ENCODE measurements at regions not wholly inside any gene's neighbourhood (a gene's known extent, or its start where the extent isn't known, plus 50 kb on each side); places are given as distances from the start of the nearest gene placed in this dataset.
"Not testable (repeated sequence)": the region's sequence is repeated elsewhere in the genome, so short reads cannot be mapped to it uniquely, and the experiment has no call there.

GRCh38 chr2:101645886-101646285, 51.6 kb upstream of the MAP4K4 start:
- not testable (repeated sequence) for DNase-seq

DNA sequence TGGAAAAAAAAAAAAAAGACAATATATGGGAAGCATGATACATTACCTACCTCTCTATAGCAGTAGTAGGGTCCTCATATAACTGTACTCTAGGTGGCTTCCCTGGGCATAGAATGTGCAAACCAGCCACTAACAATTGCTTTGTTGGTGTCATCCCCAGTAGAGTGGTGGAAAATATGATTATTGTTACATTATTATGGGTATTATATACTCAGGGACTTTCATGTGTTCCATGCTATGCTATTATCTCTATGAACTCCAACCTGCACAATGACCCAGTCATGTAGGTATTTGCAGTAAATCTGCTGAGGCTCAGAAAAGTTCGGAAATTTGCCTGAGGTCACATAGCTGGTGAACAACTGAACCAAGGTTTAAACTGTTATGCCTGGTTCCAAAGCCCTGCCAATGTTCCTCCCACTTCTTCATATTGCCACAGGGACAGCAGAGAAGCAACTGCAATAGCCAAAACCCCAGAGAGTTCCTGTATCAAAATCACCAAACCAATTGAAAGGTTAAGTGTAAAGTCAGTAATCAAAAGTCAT, 52.6 kb upstream of the MAP4K4 start:
- no peak for DNase-seq

DNA sequence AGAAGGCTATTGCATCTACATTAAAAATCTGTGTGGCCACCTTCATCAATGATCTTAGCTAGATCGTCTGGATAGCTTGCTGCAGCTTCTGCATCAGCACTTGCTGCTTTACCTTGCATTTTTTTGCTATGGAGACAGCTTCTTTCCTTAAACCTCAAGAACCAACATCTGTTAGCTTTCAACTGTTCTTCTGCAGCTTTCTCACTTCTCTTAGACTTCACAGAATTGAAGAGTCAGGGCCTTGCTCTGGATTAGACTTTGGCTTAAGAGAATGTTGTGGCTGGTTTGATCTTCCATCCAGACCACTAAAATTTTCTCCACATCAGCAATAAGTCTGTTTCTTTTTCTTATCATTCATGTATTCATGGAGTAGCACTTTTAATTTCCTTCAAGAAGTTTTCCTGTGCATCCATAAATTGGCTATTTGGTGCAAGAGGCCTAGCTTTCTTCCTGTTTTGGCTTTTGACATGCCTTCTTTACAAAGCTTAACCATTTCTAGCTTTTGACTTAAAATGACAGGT, 54.4 kb upstream of the MAP4K4 start:
- no peak for DNase-seq

- DNase-seq: no peak
Observed at GRCh38 chr2:101638817-101639605, 58.5 kb upstream of the MAP4K4 start.

GRCh38 chr2:101638181-101638711, 59.3 kb upstream of the MAP4K4 start:
- no peak for DNase-seq

- DNase-seq: no peak
Observed at GRCh38 chr2:101630224-101630949, 67.1 kb upstream of the MAP4K4 start.

DNA sequence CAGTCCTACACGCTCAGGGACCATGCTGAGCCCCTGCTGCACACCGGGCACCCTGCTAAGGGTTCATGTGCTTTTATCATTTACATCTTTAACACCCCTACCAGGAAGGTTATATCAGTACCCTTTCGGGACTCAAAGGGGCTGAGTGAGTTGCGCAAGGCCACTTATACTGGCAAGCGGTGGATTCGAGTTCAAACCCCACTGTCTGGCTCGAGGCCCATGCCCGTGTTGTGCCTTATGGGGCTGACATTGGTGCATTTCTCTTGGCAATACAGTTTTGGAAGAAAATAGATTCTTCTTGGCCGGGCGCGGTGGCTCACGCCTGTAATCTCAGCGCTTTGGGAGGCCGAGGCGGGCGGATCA, 69.5 kb upstream of the MAP4K4 start:
- no peak for DNase-seq

DNA sequence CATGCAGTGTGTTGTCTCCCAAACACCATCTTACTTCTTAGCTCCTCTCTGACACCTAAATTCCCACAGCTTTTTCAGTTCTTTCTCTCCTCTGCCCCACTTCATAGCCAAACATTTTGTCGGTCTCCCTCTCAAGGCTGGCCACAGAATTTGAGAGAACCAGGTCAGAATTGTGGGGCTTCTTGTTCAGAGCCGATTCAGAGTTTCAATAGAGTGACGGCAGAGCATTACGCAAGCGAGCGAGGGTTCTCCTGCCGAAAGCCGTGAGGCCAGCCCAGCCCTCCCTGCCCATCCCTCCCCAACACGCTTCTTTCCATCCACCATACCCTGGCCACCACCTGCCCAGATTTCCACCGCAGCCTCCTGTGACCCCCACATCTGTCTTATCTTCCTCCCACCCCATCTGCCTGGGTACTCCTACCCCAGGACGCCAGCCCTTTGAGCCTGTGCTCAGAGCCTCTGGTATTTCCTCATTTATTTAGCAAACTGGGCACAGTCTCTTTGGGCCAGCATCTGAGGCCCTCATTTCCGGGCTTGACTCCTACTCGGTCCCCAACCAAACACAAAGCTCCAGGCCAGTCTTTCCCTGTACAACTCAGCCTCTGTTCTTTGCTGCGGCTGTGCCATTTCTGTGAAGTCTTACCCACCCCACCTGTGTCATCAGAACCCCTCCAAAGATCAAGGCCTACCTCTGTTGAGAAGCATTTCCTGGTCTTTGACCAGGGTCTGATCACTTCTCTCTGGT, 70.0 kb upstream of the MAP4K4 start:
- no peak for DNase-seq

- DNase-seq: not testable (repeated sequence)
Observed at GRCh38 chr2:101625814-101626213, 71.7 kb upstream of the MAP4K4 start.

GRCh38 chr2:101625387-101625786, 72.1 kb upstream of the MAP4K4 start:
- DNase-seq: no peak

- DNase-seq: no peak
Observed at GRCh38 chr2:101624706-101625332, 72.7 kb upstream of the MAP4K4 start.

DNA sequence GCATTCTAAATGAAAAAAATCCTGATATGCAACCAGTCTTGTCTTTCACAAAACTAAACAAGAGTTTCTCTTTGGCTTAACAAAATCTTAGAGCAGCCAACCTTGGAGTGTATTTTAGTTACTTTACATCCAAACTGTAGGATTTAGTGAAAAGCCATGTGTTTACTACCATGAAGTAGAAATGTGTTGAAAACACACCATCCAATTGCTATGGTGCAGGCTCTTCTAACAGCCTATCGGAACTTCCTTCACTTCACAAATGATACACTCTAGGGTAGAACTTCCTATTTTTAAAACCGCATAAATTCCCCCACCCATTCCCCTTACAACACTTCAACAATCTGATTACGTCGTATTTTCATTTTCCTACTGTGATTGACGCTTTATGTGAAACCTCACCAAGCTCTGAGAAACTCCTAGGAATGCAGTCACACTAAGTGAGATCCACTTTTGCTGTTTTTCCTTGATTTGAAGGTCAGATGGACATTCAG, 74.4 kb upstream of the MAP4K4 start:
- DNase-seq: peak; percentile 55

GRCh38 chr2:101622210-101623030, 75.1 kb upstream of the MAP4K4 start:
- DNase-seq: peak; percentile 17

GRCh38 chr2:101619191-101619591, 78.3 kb upstream of the MAP4K4 start:
- DNase-seq: no peak

DNA sequence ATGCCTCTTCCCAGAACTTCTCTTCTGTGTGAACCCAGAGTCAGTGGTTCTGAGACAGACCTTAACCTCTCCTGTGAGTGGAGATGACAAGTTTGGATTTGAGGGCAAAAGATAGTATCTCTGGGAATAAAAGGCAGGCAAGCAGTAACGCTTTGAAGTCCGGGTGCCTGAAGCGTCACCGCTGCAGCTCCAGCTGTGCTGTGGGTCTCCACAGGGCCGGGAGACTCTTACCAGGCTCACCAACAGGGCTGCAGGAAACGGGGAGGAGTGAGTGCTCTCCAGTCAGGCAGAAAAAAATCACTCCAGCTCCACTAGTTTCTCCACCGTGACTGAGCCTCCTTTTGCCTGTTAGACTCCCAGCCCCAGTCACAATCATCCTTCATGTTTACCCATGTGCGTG, 79.7 kb upstream of the MAP4K4 start:
- no peak for DNase-seq

DNA sequence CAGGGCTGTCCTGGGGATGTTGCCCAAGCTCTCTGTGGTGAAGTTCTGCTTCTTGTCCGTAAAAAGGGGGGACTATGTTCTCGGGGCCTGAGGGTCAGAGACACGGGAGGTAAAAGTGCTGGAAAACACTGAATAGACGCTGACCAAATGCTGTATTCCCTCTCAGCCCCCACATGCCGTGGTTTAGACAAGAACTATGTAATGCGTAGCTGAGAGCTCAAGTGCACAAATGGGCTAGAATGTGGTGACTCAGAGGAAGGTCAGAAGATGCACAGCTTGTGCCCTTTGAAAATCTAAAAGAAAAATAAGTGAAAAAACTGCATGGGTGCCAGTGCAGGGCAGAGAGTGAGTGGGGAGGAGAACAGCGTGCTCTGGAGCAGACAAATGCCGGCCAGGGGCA, 80.3 kb upstream of the MAP4K4 start:
- DNase-seq: no peak

GRCh38 chr2:101614127-101614759, 83.3 kb upstream of the MAP4K4 start:
- no peak for DNase-seq

DNA sequence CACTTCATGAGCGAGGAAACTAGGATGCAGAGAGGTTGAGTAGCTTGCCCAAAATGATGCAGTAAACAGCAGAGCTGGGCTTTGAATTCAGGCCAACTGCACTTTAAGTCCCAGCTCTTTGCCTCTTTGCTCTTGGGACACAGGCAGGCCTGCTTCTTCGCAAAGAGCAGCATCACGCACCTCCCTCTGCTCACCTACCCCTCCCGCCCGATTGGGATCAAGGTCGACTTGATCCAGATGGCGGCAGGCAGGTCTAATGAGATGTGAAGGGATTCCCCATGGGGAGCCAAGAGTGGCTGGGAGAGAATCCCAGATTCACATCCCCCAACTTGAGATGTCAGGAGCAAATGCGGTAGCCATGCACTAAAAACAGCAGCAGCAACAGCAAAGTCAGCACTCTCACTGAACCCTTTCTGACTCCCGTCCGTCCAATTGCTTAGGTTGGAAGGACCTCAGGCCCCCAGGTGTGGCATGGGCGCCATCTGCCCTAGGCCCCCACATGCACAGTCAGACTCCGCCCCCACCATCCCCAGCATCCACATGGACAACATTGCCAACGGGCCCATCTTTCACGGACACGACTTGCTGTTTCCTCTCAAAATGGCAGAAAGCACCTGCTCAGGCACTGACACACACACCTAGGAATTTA, 84.3 kb upstream of the MAP4K4 start:
- no peak for DNase-seq

DNA sequence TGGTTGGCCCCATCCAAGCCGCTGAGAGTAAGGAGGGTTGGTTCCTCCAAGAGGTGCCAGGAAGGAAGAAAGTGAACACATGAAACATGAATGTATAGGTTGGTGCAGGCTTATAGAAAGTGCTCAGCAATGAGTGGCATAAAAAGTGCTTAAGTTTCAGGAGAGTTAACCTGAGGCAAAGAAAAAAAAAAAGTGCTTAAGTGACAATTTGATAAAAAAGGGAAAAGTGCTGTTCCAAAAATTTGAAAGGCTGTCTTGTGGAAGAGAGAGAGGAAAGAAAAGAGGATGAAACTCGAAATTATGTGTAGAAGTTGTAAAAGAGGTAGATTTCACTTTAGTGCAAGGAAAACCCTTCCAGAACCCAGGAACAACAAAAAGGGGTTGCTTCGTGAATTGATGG, 85.5 kb upstream of the MAP4K4 start:
- no peak for DNase-seq

- no peak for DNase-seq
Observed at GRCh38 chr2:101610750-101611315, 86.7 kb upstream of the MAP4K4 start.

Measured in CD4-positive, alpha-beta T cell treated with Interleukin-17A for 1 hour (primary cell).